Omental fat pad (tissue), 3 donors: ENCODE measurements at regions not wholly inside any gene's neighbourhood (a gene's known extent, or its start where the extent isn't known, plus 50 kb on each side); places are given as distances from the start of the nearest gene placed in this dataset.

ENCODE experiments used
- ATAC-seq: fragments of 150-250 bp; one replicate; pipeline ENCODE4 v1.9.1; 2016; ENCODE audit warnings: mild to moderate bottlenecking, moderate library complexity; ENCODE audit not compliant: low FRiP score
- DNase-seq: peaks from one replicate; pipeline ENCODE4 v3.0.0-alpha.2; 2019; ENCODE audit warnings: low spot score
- TF ChIP-seq, protein P1 (sequence below), 3 donors: fragments of 450-650 bp; IDR thresholded peaks; one replicate each; pipeline ENCODE4 v1.5.1; 2016 to 2017; ENCODE audit warnings: antibody characterized with exemption in 3 of 3, mild to moderate bottlenecking in 3 of 3, moderate library complexity in 2 of 3

DNA sequence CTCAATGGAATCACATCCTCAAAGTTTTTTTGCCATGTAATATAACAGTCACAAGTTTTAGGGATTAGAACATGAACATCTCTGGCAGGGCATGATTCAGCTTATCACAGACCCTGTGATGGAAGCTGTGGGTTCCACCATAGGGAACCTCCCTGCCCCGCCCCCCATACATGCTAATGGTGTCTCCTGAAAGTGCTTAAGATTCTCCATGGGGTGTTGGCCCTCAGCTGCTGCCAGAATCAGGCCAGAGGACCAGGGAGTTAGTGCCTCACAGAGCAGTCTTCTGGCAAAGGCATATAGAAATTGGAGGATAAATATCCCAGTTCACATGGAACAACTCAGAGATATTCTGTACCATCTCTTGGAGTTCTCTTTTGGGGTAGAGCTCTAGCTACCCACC is 119.4 kb downstream of the RAB11FIP2 start:
- ATAC-seq: no peak
- TF ChIP-seq, protein P1, sequence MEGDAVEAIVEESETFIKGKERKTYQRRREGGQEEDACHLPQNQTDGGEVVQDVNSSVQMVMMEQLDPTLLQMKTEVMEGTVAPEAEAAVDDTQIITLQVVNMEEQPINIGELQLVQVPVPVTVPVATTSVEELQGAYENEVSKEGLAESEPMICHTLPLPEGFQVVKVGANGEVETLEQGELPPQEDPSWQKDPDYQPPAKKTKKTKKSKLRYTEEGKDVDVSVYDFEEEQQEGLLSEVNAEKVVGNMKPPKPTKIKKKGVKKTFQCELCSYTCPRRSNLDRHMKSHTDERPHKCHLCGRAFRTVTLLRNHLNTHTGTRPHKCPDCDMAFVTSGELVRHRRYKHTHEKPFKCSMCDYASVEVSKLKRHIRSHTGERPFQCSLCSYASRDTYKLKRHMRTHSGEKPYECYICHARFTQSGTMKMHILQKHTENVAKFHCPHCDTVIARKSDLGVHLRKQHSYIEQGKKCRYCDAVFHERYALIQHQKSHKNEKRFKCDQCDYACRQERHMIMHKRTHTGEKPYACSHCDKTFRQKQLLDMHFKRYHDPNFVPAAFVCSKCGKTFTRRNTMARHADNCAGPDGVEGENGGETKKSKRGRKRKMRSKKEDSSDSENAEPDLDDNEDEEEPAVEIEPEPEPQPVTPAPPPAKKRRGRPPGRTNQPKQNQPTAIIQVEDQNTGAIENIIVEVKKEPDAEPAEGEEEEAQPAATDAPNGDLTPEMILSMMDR (IDR thresholded peaks at IDR 0.05): no peak
- DNase-seq: no peak

DNA sequence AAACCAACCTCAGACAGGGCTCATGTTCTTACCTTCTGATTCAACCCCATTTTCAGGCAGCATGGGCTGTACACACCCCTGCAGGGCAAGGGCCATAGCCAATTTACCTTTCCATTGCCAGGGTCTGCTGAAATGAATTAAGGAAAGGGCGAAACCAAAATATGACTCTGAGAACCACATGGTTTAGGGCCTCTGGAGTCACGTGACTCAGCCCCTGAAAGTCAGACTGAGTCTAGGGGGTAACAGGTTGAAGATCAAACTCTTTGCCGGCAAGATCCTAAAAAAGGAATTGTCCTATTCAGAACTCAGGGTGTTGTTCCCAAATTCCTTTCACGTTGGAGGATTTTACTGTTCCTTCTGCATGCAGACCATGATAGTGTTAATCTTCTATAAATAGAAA is 118.9 kb downstream of the RAB11FIP2 start:
- ATAC-seq (no peak), DNase-seq (no peak)
- TF ChIP-seq, protein P1 (IDR thresholded peaks at IDR 0.05): no peak

DNA sequence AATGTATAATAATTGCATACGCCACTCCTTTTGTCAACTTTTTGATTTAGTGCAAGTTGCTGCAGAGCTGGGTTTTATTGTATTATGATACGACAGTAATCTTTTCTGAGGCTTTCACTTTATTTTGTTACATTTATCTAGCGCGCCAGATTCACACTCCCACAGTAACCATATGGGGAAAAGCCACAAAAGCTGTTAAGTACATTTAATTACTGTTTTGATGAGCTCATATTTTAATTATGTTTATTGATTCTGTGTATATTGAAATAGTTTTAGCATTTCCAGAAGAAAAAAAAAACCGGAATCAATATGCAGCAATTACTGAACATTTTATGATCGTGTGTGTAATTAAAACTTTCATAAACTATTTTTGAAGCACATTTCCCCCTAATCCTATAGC is 118.5 kb downstream of the RAB11FIP2 start:
- TF ChIP-seq, protein P1 (IDR thresholded peaks at IDR 0.05): no peak
- ATAC-seq (no peak), DNase-seq (no peak)

DNA sequence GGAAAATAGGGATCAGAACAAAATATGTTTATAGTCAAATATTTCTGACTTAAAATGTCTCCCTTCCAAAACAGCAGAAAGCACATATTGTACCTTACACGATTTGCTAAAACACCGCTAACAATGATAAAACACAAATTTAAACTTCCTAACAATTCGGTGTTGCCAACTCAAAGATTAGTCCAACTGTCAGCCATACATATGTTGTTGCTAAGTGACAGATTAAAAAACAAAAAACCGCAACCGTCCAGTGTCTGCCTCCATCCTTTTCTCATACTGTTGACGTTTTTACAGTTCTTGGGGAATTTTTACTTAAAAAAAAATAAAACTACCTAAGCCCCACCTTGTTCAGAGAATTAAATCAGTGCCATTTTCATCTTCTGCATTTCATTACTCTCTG is 118.0 kb downstream of the RAB11FIP2 start:
- no peak for DNase-seq
- ATAC-seq: no peak
- TF ChIP-seq, protein P1 (IDR thresholded peaks at IDR 0.05): no peak

DNA sequence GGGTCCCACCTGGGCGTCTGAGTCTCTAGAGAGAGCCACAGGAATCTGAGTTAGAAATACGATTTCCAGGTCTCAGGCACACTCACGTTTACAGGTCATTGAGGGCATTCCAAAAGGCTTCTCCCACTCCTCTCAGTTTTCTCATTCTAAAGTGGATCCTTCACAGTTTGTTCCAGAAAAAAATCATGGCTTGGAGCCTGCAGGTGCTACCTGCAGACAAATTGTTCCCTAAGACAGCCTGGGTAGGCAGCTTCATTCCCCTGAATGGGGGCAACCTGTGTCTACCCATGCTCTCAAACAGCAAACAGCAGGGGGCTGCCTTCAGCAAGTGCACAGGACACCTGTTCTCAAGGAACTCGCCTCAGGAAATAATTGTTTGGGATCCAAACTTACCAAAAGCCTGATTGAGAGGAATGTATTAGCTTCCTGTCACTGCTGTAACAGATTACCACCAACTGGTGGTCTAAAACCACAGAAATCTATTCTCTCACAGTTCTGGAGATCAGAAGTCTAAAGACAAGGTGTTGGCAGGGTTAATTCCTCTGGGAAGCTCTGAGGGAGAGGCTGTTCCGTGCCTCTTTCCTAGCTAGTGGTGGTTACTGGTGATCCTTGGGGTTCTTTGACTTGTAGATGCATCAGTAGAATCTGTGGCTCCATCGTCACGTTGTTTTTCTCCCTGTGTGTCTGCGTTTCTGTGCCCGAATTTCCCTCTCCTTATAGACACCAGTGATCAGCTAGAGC is 117.2 kb downstream of the RAB11FIP2 start:
- DNase-seq (no peak), ATAC-seq (no peak)
- TF ChIP-seq, protein P1 (IDR thresholded peaks at IDR 0.05): no peak

DNA sequence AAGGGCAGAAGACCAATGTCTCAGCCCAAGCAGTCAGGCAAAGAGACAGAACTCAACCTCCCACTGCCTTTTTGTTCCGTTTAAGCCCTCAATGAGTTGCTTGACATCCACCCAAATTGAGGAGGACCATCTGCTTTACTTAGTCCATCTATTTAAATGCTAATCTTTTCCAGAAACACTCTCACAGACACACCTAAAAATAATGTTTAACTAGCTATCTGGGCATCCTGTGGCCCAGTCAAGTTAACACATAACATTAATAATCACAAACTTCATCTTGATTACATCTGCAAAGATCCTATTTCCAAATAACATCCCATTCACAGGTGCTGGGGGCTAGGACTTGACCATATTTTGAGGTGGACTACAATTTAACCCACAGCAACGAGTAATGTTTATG is 115.7 kb downstream of the RAB11FIP2 start:
- TF ChIP-seq, protein P1 (IDR thresholded peaks at IDR 0.05): no peak
- ATAC-seq: no peak
- DNase-seq: no peak

DNA sequence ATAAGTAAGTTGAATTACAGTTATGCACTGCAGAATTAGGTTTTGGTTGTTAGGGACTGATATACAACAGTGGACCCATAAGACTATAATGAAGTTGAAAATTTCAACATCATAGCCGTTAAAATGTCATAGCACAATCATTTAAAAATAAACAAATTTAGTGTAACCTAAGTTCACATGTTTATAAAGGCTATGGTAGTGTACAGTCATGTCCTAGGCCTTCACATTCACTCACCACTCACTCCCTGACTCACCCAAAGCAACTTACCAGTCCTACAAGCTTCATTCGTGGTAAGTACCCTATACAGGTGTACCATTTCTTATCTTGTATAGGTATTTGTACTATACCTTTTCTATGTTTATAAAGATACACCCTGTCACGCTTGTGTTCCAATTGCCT is 113.7 kb downstream of the RAB11FIP2 start:
- no peak for ATAC-seq
- TF ChIP-seq, protein P1 (IDR thresholded peaks at IDR 0.05): no peak
- DNase-seq: no peak
